ENCODE measurements at regions not wholly inside any gene's neighbourhood (a gene's known extent, or its start where the extent isn't known, plus 50 kb on each side); places are given as distances from the start of the nearest gene placed in this dataset.

DNA sequence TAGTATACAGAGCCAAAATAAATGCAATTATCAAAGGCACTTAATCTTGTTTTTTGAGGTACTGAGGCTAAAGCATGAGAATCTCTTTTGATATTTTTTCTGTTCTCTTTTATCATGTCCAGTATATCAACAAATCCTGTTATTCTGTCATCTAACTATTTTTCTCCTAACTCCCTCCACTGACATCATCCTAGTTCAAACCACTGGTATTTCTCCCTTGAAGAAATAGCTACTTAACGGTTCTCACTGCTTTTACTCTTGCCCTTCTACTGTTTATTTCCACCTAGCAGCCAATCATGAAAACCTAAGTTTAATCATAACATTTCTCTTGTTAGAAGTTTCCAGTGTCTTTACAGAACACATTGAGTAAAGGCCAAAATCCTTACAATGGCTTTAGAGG lies 317.6 kb downstream of the GPD2 start:
- intact Hi-C loops (cut with DNase I): no loop called here
- H3K27me3 ChIP-seq: no peaks in the 10 kb centered on the region
- H3K4me1 ChIP-seq: no peaks in the 10 kb centered on the region
- H3K27ac ChIP-seq: no peak overlapping the region
- no peaks in the 10 kb centered on the region for H3K9me3 ChIP-seq
- H3K36me3 ChIP-seq: no peaks in the 10 kb centered on the region
- no peak for DNase-seq
- TF ChIP-seq, protein P1, sequence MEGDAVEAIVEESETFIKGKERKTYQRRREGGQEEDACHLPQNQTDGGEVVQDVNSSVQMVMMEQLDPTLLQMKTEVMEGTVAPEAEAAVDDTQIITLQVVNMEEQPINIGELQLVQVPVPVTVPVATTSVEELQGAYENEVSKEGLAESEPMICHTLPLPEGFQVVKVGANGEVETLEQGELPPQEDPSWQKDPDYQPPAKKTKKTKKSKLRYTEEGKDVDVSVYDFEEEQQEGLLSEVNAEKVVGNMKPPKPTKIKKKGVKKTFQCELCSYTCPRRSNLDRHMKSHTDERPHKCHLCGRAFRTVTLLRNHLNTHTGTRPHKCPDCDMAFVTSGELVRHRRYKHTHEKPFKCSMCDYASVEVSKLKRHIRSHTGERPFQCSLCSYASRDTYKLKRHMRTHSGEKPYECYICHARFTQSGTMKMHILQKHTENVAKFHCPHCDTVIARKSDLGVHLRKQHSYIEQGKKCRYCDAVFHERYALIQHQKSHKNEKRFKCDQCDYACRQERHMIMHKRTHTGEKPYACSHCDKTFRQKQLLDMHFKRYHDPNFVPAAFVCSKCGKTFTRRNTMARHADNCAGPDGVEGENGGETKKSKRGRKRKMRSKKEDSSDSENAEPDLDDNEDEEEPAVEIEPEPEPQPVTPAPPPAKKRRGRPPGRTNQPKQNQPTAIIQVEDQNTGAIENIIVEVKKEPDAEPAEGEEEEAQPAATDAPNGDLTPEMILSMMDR (IDR thresholded peaks at IDR 0.05): no peak
- H3K4me3 ChIP-seq: no peak overlapping the region
- ATAC-seq: no peak

DNA sequence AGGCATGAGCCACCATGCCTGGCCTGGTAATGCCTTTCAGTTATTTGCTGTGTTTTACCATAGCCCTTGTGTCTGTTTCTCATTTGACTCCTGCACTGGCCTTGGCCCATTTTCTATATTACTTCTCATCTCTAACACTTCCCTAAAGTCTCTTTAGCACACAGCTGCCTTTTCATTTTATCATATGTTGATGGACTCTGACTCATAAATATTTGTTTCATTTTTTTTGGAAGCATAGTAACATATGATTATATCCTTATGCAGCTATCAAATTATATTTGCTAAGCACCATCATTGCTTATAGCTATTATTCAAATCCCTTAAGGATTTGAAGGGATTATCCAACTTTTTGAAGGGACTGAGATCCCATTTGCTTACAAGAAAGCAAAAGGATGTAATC lies 320.3 kb downstream of the GPD2 start:
- intact Hi-C loops (cut with DNase I): no loop called here
- no peaks in the 10 kb centered on the region for H3K4me1 ChIP-seq
- DNase-seq: no peak
- no peaks in the 10 kb centered on the region for H3K9me3 ChIP-seq
- no peak overlapping the region for H3K4me3 ChIP-seq
- H3K36me3 ChIP-seq: no peaks in the 10 kb centered on the region
- no peak overlapping the region for H3K27ac ChIP-seq
- no peak for ATAC-seq
- H3K27me3 ChIP-seq: no peaks in the 10 kb centered on the region
- TF ChIP-seq, protein P1 (IDR thresholded peaks at IDR 0.05): no peak

DNA sequence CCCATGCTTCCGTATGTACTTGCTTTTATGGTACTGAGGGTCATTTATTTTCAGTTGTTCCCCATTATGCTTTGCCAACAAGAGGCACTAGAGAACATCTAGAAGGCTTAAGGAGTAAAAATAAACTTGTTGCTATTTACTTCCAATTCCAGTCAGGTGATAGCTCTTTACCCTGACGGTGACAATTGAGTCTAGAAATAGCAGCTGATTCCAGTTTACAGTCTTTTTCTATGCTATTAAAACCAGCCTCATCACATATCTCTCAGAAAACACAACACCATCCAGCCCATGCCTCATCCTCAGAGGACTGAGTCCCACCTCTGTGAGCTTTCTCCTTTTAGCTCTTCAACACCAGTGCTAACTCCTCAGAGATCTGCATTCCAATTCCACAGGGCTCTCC lies 327.0 kb downstream of the GPD2 start:
- intact Hi-C loops (cut with DNase I): no loop called here
- DNase-seq (no peak), ATAC-seq (no peak)
- Histone ChIP-seq H3K27ac (no peak overlapping the region), H3K27me3 (no peaks in the 10 kb centered on the region), H3K9me3 (no peaks in the 10 kb centered on the region), H3K4me3 (no peak overlapping the region), H3K36me3 (no peaks in the 10 kb centered on the region), H3K4me1 (no peaks in the 10 kb centered on the region)
- TF ChIP-seq, protein P1 (IDR thresholded peaks at IDR 0.05): no peak

DNA sequence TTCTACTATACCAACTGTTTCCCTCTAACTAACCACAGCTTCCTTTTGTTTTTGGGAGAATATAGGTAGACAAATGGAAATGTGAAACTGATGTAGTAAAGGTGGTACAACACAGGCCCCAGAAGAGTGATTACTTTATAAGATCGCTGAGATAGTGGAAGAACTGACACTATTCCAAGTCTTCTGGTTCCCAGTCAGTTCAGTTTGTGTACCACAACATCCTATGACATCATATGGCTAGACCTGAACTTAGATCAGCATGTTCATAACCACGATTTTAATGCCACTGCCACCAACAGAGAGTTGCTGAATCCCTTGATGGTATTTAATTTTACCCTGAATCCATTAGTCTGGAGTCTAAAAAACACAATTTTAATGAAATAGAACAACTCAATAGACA lies 328.9 kb downstream of the GPD2 start:
- no peak for ATAC-seq
- intact Hi-C loops (cut with DNase I): no loop called here

DNA sequence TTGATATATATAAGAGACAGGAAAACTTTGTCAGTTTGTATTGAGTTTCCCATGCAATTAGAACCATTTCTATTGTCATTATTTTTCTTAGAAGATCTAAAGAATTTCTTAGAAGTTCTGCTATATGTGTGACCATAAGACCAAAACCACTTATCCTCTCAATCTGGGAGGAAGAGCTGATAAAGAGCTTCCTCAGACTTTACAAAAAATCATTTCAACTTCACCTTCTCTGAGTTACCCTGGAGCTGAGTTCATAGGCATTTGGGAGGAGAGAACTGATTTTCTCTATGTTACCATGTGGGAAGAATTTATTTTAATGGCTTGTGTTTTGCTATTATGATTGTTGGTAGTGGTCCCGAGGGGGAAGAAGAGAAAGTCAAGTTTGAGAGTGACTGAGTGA lies 329.3 kb downstream of the GPD2 start:
- Histone ChIP-seq H3K4me3 (no peak overlapping the region), H3K9me3 (no peaks in the 10 kb centered on the region), H3K4me1 (no peaks in the 10 kb centered on the region), H3K36me3 (no peaks in the 10 kb centered on the region), H3K27me3 (no peaks in the 10 kb centered on the region), H3K27ac (no peak overlapping the region)
- ATAC-seq (no peak), DNase-seq (no peak)
- TF ChIP-seq, protein P1 (IDR thresholded peaks at IDR 0.05): no peak
- intact Hi-C loops (cut with DNase I): no loop called here

More for the DNA sequence above, 328.9 kb downstream of the GPD2 start:
- Histone ChIP-seq H3K9me3 (no peaks in the 10 kb centered on the region), H3K36me3 (no peaks in the 10 kb centered on the region), H3K4me3 (no peak overlapping the region), H3K27ac (no peak overlapping the region), H3K4me1 (no peaks in the 10 kb centered on the region), H3K27me3 (no peaks in the 10 kb centered on the region)
- no peak for DNase-seq
- TF ChIP-seq, protein P1 (IDR thresholded peaks at IDR 0.05): no peak

DNA sequence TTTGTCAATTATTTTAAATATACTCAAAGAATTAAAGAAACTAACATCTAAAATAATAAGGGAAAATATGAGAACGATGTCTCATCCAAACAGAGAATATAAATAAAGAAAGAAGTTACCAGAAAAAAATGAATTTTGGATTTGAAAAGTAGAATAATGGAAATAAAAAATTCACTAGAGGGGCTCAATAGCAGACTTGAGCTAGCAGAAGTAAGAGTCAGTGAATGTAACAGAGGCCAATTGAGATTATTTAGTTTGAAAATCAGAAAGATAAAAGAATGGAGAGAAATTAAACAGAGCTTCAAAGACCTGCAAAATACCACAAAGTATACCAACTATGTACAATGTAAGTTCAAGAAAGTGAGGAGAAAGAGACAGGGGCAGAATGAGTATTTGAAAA lies 333.6 kb downstream of the GPD2 start:
- H3K36me3 ChIP-seq: no peaks in the 10 kb centered on the region
- no peaks in the 10 kb centered on the region for H3K27me3 ChIP-seq
- intact Hi-C loops (cut with DNase I): no loop called here
- no peaks in the 10 kb centered on the region for H3K4me1 ChIP-seq
- no peak overlapping the region for H3K4me3 ChIP-seq
- H3K9me3 ChIP-seq: no peaks in the 10 kb centered on the region
- no peak overlapping the region for H3K27ac ChIP-seq
- DNase-seq: no peak
- ATAC-seq: no peak
- TF ChIP-seq, protein P1 (IDR thresholded peaks at IDR 0.05): no peak
